Gastrocnemius medialis (tissue), 4 donors: ENCODE measurements at regions not wholly inside any gene's neighbourhood (a gene's known extent, or its start where the extent isn't known, plus 50 kb on each side); places are given as distances from the start of the nearest gene placed in this dataset.

Experiments
- ATAC-seq, 2 donors: fragments of 150-250 bp; one replicate each; pipeline ENCODE4 v1.9.1; 2016
- DNase-seq, 2 donors: peaks; one replicate each; pipeline ENCODE4 v3.0.0-alpha.2; 2019
- H3K27ac ChIP-seq, 4 donors: fragments of 200-600 bp; sonication (generic); 1 replicate in 1 of 4; 2 replicates in 3 of 4; pipeline ENCODE4 v1.5.1; 2016 to 2018; ENCODE audit warnings: mild to moderate bottlenecking in 2 of 4, moderate library complexity in 1 of 4
- H3K27me3 ChIP-seq, 3 donors: fragments of 200-600 bp; sonication (generic) in 2 of 3; 1 replicate in 1 of 3; 2 replicates in 2 of 3; pipeline versions ENCODE4 v1.5.1 to v1.6.0; 2016 to 2019; ENCODE audit warnings: mild to moderate bottlenecking in 1 of 3, moderate library complexity in 1 of 3
- H3K36me3 ChIP-seq, 2 donors: fragments of 200-600 bp; sonication (generic) in 1 of 2; one replicate each; pipeline ENCODE4 v1.5.1; 2017 to 2018
- H3K4me1 ChIP-seq, 2 donors: fragments of 200-600 bp; sonication (generic) in 1 of 2; one replicate each; pipeline ENCODE4 v1.5.1; 2016 to 2017; ENCODE audit warnings: mild to moderate bottlenecking in 2 of 2
- H3K4me3 ChIP-seq, 4 donors: fragments of 200-600 bp; sonication (generic) in 3 of 4; 1 replicate in 1 of 4; 2 replicates in 3 of 4; pipeline ENCODE4 v1.5.1; 2016 to 2019; ENCODE audit warnings: mild to moderate bottlenecking in 2 of 4
- H3K9me3 ChIP-seq, 3 donors: fragments of 200-600 bp; sonication (generic) in 2 of 3; 1 replicate in 1 of 3; 2 replicates in 2 of 3; pipeline ENCODE4 v1.5.1; 2016 to 2019
- CTCF ChIP-seq, 5 experiments: fragments of 450-650 bp in 3 of 5; fragments of 200-600 bp in 2 of 5; sonication (generic) in 2 of 5; IDR thresholded peaks in 4 of 5; conservative IDR thresholded peaks in 1 of 5; 1 replicate in 4 of 5; 2 replicates in 1 of 5; pipeline ENCODE4 v1.5.1; 2016 to 2019; ENCODE audit warnings: antibody characterized with exemption in 5 of 5, mild to moderate bottlenecking in 3 of 5, moderate library complexity in 3 of 5
- POLR2A ChIP-seq, 2 donors: fragments of 450-650 bp; IDR thresholded peaks; one replicate each; pipeline ENCODE4 v1.6.1; 2017; ENCODE audit warnings: antibody characterized with exemption in 2 of 2, mild to moderate bottlenecking in 2 of 2, moderate library complexity in 2 of 2
- in situ Hi-C, 4 donors: fragments of 200-750 bp; cut with MboI; loops; one replicate each; pipeline versions ENCODE4 v1.15.0 to v1.8.0; 2017; ENCODE audit warnings: low sequenced_read_pairs in 4 of 4
- intact Hi-C: fragments of 100-400 bp; cut with DNase I; formaldehyde crosslinking; loops from one replicate; pipeline ENCODE4 v1.15.1; 2023; ENCODE audit warnings: low total_unique reads

GRCh38 chr3:139100821-139101220 lies 56.1 kb upstream of the PRR23C start:
- Histone ChIP-seq H3K27me3 (no peaks in the 10 kb centered on the region), H3K9me3 (no peaks in the 10 kb centered on the region), H3K4me1 (no peaks in the 10 kb centered on the region), H3K36me3 (no peaks in the 10 kb centered on the region), H3K4me3 (no peak overlapping the region), H3K27ac (no peak overlapping the region)
- intact Hi-C loops (no loop called here), in situ Hi-C loops (loop anchor here in 3 of 4 donors (10.0 to 25.0 kb wide), 2 partner anchors 211 to 224 kb away; no protein-coding TSS in a partner anchor)
- no peak for ATAC-seq
- DNase-seq: no peak
- TF ChIP-seq CTCF (IDR thresholded peaks at IDR 0.05 in 4 of 5, conservative IDR thresholded peaks at IDR 0.05 in 1 of 5): no peak
- TF ChIP-seq POLR2A (IDR thresholded peaks at IDR 0.05): no peak

- intact Hi-C loops (no loop called here), in situ Hi-C loops (loop anchor here in 3 of 4 donors (10.0 to 25.0 kb wide), 2 partner anchors 211 to 223 kb away; no protein-coding TSS in a partner anchor)
- TF ChIP-seq POLR2A (IDR thresholded peaks at IDR 0.05): no peak
- H3K4me1 ChIP-seq: no peaks in the 10 kb centered on the region
- H3K4me3 ChIP-seq: no peak overlapping the region
- no peak overlapping the region for H3K27ac ChIP-seq
- no peak for ATAC-seq
- H3K36me3 ChIP-seq: no peaks in the 10 kb centered on the region
- DNase-seq: no peak
- no peaks in the 10 kb centered on the region for H3K9me3 ChIP-seq
- H3K27me3 ChIP-seq: no peaks in the 10 kb centered on the region
Measured at GRCh38 chr3:139101396-139101795, 56.7 kb upstream of the PRR23C start.

- Histone ChIP-seq H3K4me3 (no peak overlapping the region), H3K27me3 (no peaks in the 10 kb centered on the region), H3K9me3 (no peaks in the 10 kb centered on the region), H3K36me3 (no peaks in the 10 kb centered on the region), H3K27ac (no peak overlapping the region), H3K4me1 (no peaks in the 10 kb centered on the region)
- intact Hi-C loops (no loop called here), in situ Hi-C loops (loop anchor here in 3 of 4 donors (10.0 to 25.0 kb wide), 2 partner anchors 209 to 221 kb away; no protein-coding TSS in a partner anchor)
- ATAC-seq (no peak), DNase-seq (no peak)
- no peak for TF ChIP-seq CTCF (IDR thresholded peaks at IDR 0.05 in 4 of 5, conservative IDR thresholded peaks at IDR 0.05 in 1 of 5)
- no peak for TF ChIP-seq POLR2A (IDR thresholded peaks at IDR 0.05)
Measured at GRCh38 chr3:139103484-139103883, 58.8 kb upstream of the PRR23C start.

- Histone ChIP-seq H3K27me3 (no peaks in the 10 kb centered on the region), H3K4me1 (no peaks in the 10 kb centered on the region), H3K36me3 (no peaks in the 10 kb centered on the region), H3K9me3 (no peaks in the 10 kb centered on the region), H3K27ac (no peak overlapping the region), H3K4me3 (no peak overlapping the region)
- intact Hi-C loops: no loop called here
- ATAC-seq (no peak), DNase-seq (no peak)
- TF ChIP-seq POLR2A (IDR thresholded peaks at IDR 0.05) (no peak), CTCF (IDR thresholded peaks at IDR 0.05 in 4 of 5, conservative IDR thresholded peaks at IDR 0.05 in 1 of 5) (no peak)
- in situ Hi-C loops: loop anchor here in 3 of 4 donors (10.0 to 25.0 kb wide), 2 partner anchors 208 to 221 kb away; no protein-coding TSS in a partner anchor
Measured at GRCh38 chr3:139104062-139104461, 59.4 kb upstream of the PRR23C start.

GRCh38 chr3:139105154-139105702 lies 60.5 kb upstream of the PRR23C start:
- no peak for DNase-seq
- Histone ChIP-seq H3K4me1 (no peaks in the 10 kb centered on the region), H3K27ac (no peak overlapping the region), H3K4me3 (no peak overlapping the region), H3K9me3 (no peaks in the 10 kb centered on the region), H3K27me3 (no peaks in the 10 kb centered on the region), H3K36me3 (no peaks in the 10 kb centered on the region)
- in situ Hi-C loops (loop anchor here in 3 of 4 donors (10.0 to 25.0 kb wide), 2 partner anchors 207 to 220 kb away; no protein-coding TSS in a partner anchor), intact Hi-C loops (no loop called here)
- no peak for ATAC-seq
- TF ChIP-seq CTCF (IDR thresholded peaks at IDR 0.05 in 4 of 5, conservative IDR thresholded peaks at IDR 0.05 in 1 of 5): no peak
- no peak for TF ChIP-seq POLR2A (IDR thresholded peaks at IDR 0.05)
